ENCODE measurements at regions not wholly inside any gene's neighbourhood (a gene's known extent, or its start where the extent isn't known, plus 50 kb on each side); places are given as distances from the start of the nearest gene placed in this dataset.

DNA sequence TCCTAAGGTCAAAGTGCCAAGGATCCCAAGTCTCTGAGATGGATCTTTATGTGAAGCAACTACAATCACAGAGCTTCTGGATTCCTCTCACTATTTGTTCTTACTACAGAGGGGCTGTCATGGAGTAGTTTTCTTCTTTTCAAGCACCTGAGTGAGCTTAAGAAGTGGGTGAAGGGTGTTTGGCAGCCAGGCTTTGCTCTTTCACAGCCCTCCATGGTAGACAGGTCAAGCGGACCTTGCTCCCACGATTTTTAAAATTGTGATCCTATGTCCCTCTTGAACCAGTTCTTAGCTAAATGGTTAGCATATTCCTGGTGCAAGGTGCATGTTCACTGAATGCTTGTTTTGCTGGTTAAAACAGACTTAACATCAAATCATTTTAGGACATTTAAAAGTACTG lies 332.2 kb downstream of the GADD45G start:
- Histone ChIP-seq H3K4me1 (ENCODE audit: insufficient read depth, insufficient read length) (no peaks in the 10 kb centered on the region), H3K4me3 (ENCODE audit: insufficient read length, low read depth) (no peak overlapping the region), H3K9ac (ENCODE audit: insufficient read length, low read depth) (no peak overlapping the region), H3K9me3 (ENCODE audit: insufficient read depth, low read length) (no peaks in the 10 kb centered on the region), H3K27me3 (ENCODE audit: insufficient read depth, insufficient read length) (no peaks in the 10 kb centered on the region), H3K36me3 (ENCODE audit: insufficient read depth, insufficient read length, low read length) (no peaks in the 10 kb centered on the region)
- no peak for DNase-seq (ENCODE audit: low read depth, low spot score)
- no peak for TF ChIP-seq YY1 (IDR thresholded peaks at IDR 0.05; ENCODE audit: insufficient read depth, insufficient read length)
- no peak for TF ChIP-seq ZNF274 (IDR thresholded peaks at IDR 0.05; ENCODE audit: low read depth, low read length)
- no peak for TF ChIP-seq SUZ12 (IDR thresholded peaks at IDR 0.05; ENCODE audit: extremely low read depth, insufficient read depth, insufficient read length)

GRCh38 chr9:89939181-89939580 lies 334.4 kb downstream of the GADD45G start:
- no peak for TF ChIP-seq YY1 (IDR thresholded peaks at IDR 0.05; ENCODE audit: insufficient read depth, insufficient read length)
- TF ChIP-seq ZNF274 (IDR thresholded peaks at IDR 0.05; ENCODE audit: low read depth, low read length): no peak
- no peak for TF ChIP-seq SUZ12 (IDR thresholded peaks at IDR 0.05; ENCODE audit: extremely low read depth, insufficient read depth, insufficient read length)
- Histone ChIP-seq H3K9me3 (ENCODE audit: insufficient read depth, low read length) (no peaks in the 10 kb centered on the region), H3K4me1 (ENCODE audit: insufficient read depth, insufficient read length) (no peaks in the 10 kb centered on the region), H3K36me3 (ENCODE audit: insufficient read depth, insufficient read length, low read length) (no peaks in the 10 kb centered on the region), H3K4me3 (ENCODE audit: insufficient read length, low read depth) (no peak overlapping the region), H3K27me3 (ENCODE audit: insufficient read depth, insufficient read length) (peaks cover 3% of the 10 kb centered on the region), H3K9ac (ENCODE audit: insufficient read length, low read depth) (no peak overlapping the region)
- no peak for DNase-seq (ENCODE audit: low read depth, low spot score)

- Histone ChIP-seq H3K36me3 (ENCODE audit: insufficient read depth, insufficient read length, low read length) (no peaks in the 10 kb centered on the region), H3K27me3 (ENCODE audit: insufficient read depth, insufficient read length) (peaks cover 3% of the 10 kb centered on the region), H3K9ac (ENCODE audit: insufficient read length, low read depth) (no peak overlapping the region), H3K9me3 (ENCODE audit: insufficient read depth, low read length) (no peaks in the 10 kb centered on the region), H3K4me1 (ENCODE audit: insufficient read depth, insufficient read length) (no peaks in the 10 kb centered on the region), H3K4me3 (ENCODE audit: insufficient read length, low read depth) (no peak overlapping the region)
- no peak for TF ChIP-seq SUZ12 (IDR thresholded peaks at IDR 0.05; ENCODE audit: extremely low read depth, insufficient read depth, insufficient read length)
- no peak for TF ChIP-seq ZNF274 (IDR thresholded peaks at IDR 0.05; ENCODE audit: low read depth, low read length)
- no peak for TF ChIP-seq YY1 (IDR thresholded peaks at IDR 0.05; ENCODE audit: insufficient read depth, insufficient read length)
- no peak for DNase-seq (ENCODE audit: low read depth, low spot score)
Measured at GRCh38 chr9:89939626-89940292, 334.9 kb downstream of the GADD45G start.

DNA sequence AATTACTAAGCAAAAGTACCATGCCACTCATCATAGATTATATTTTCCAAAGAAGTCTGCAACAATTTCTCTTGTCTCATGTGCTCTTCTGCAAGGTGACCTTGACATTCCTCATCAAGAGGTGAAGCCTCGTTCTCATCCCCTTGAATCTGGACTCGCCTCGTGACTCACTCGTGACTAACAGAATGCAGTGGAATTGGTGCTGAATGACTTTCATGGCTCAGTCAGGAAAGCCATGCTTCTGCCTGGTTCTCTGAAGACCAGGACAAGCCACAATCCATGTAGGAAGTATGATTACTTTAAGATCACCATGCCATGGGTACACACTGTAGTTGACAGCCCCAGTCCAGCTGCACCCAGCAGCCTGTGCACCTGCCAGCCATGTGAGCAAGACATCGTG lies 335.8 kb downstream of the GADD45G start:
- no peaks in the 10 kb centered on the region for H3K4me1 ChIP-seq (ENCODE audit: insufficient read depth, insufficient read length)
- TF ChIP-seq ZNF274 (IDR thresholded peaks at IDR 0.05; ENCODE audit: low read depth, low read length) (no peak), YY1 (IDR thresholded peaks at IDR 0.05; ENCODE audit: insufficient read depth, insufficient read length) (no peak)
- H3K27me3 ChIP-seq (ENCODE audit: insufficient read depth, insufficient read length): peaks cover 3% of the 10 kb centered on the region
- no peak overlapping the region for H3K4me3 ChIP-seq (ENCODE audit: insufficient read length, low read depth)
- no peak for DNase-seq (ENCODE audit: low read depth, low spot score)
- H3K9ac ChIP-seq (ENCODE audit: insufficient read length, low read depth): no peak overlapping the region
- no peaks in the 10 kb centered on the region for H3K36me3 ChIP-seq (ENCODE audit: insufficient read depth, insufficient read length, low read length)
- no peaks in the 10 kb centered on the region for H3K9me3 ChIP-seq (ENCODE audit: insufficient read depth, low read length)

- no peak for DNase-seq (ENCODE audit: low read depth, low spot score)
Measured at GRCh38 chr9:89941875-89942274, 337.1 kb downstream of the GADD45G start.

DNA sequence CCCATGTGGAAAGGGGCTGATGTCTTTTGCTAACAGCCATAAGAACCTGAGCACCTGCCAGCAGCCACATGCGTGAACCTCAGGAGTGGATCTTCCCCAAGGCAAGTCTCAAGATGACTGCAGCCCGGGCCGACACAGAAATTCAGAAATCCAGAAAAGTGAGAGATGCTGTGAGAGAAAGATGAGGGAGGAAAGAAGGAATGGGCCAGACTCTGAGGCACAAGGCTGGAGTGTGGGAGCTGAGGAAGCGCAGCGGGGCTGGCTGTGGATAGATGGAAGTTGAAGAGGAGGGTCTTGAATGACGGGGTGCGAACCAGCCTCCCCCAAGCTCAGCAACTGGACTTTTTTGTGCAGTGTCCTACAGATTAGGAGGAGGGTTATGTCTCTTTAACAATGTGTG lies 337.8 kb downstream of the GADD45G start:
- Histone ChIP-seq H3K27me3 (ENCODE audit: insufficient read depth, insufficient read length) (peaks cover 3% of the 10 kb centered on the region), H3K4me3 (ENCODE audit: insufficient read length, low read depth) (no peak overlapping the region), H3K4me1 (ENCODE audit: insufficient read depth, insufficient read length) (no peaks in the 10 kb centered on the region), H3K9me3 (ENCODE audit: insufficient read depth, low read length) (no peaks in the 10 kb centered on the region), H3K36me3 (ENCODE audit: insufficient read depth, insufficient read length, low read length) (no peaks in the 10 kb centered on the region), H3K9ac (ENCODE audit: insufficient read length, low read depth) (no peak overlapping the region)
- TF ChIP-seq SUZ12 (IDR thresholded peaks at IDR 0.05; ENCODE audit: extremely low read depth, insufficient read depth, insufficient read length): no peak
- no peak for TF ChIP-seq ZNF274 (IDR thresholded peaks at IDR 0.05; ENCODE audit: low read depth, low read length)
- TF ChIP-seq YY1 (IDR thresholded peaks at IDR 0.05; ENCODE audit: insufficient read depth, insufficient read length): no peak
- no peak for DNase-seq (ENCODE audit: low read depth, low spot score)

More at GRCh38 chr9:89941875-89942274, 337.1 kb downstream of the GADD45G start:
- H3K4me1 ChIP-seq (ENCODE audit: insufficient read depth, insufficient read length): no peaks in the 10 kb centered on the region
- no peaks in the 10 kb centered on the region for H3K36me3 ChIP-seq (ENCODE audit: insufficient read depth, insufficient read length, low read length)
- H3K9ac ChIP-seq (ENCODE audit: insufficient read length, low read depth): no peak overlapping the region
- no peaks in the 10 kb centered on the region for H3K9me3 ChIP-seq (ENCODE audit: insufficient read depth, low read length)
- H3K27me3 ChIP-seq (ENCODE audit: insufficient read depth, insufficient read length): peaks cover 3% of the 10 kb centered on the region
- no peak overlapping the region for H3K4me3 ChIP-seq (ENCODE audit: insufficient read length, low read depth)
- no peak for TF ChIP-seq ZNF274 (IDR thresholded peaks at IDR 0.05; ENCODE audit: low read depth, low read length)
- no peak for TF ChIP-seq SUZ12 (IDR thresholded peaks at IDR 0.05; ENCODE audit: extremely low read depth, insufficient read depth, insufficient read length)
- no peak for TF ChIP-seq YY1 (IDR thresholded peaks at IDR 0.05; ENCODE audit: insufficient read depth, insufficient read length)

DNA sequence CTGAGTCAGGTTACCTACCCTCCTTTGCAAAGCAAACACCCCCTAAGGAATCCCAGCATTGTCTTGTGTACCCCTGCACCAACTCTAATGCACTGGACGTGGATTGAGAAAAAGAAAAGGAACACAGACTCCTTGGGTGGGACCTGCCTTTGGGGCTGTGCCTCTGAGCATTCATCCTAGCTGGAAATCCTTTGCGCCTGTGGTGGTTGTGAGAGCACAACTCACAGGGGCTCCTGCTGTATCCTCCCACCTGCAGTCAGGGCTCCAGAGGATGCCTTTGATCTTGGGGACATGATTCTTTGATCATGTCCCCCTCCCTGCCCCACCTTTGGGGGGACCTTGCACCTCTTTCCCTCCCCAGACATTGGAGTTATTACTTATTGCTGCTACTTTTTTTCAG lies 338.5 kb downstream of the GADD45G start:
- TF ChIP-seq SUZ12 (IDR thresholded peaks at IDR 0.05; ENCODE audit: extremely low read depth, insufficient read depth, insufficient read length) (no peak), ZNF274 (IDR thresholded peaks at IDR 0.05; ENCODE audit: low read depth, low read length) (no peak), YY1 (IDR thresholded peaks at IDR 0.05; ENCODE audit: insufficient read depth, insufficient read length) (no peak)
- Histone ChIP-seq H3K27me3 (ENCODE audit: insufficient read depth, insufficient read length) (peaks cover 3% of the 10 kb centered on the region), H3K36me3 (ENCODE audit: insufficient read depth, insufficient read length, low read length) (no peaks in the 10 kb centered on the region), H3K4me1 (ENCODE audit: insufficient read depth, insufficient read length) (no peaks in the 10 kb centered on the region), H3K9me3 (ENCODE audit: insufficient read depth, low read length) (no peaks in the 10 kb centered on the region), H3K4me3 (ENCODE audit: insufficient read length, low read depth) (no peak overlapping the region), H3K9ac (ENCODE audit: insufficient read length, low read depth) (no peak overlapping the region)
- DNase-seq (ENCODE audit: low read depth, low spot score): no peak
